ENCODE measurements at regions not wholly inside any gene's neighbourhood (a gene's known extent, or its start where the extent isn't known, plus 50 kb on each side); places are given as distances from the start of the nearest gene placed in this dataset.
"Not testable (repeated sequence)": the region's sequence is repeated elsewhere in the genome, so short reads cannot be mapped to it uniquely, and the experiment has no call there.

DNA sequence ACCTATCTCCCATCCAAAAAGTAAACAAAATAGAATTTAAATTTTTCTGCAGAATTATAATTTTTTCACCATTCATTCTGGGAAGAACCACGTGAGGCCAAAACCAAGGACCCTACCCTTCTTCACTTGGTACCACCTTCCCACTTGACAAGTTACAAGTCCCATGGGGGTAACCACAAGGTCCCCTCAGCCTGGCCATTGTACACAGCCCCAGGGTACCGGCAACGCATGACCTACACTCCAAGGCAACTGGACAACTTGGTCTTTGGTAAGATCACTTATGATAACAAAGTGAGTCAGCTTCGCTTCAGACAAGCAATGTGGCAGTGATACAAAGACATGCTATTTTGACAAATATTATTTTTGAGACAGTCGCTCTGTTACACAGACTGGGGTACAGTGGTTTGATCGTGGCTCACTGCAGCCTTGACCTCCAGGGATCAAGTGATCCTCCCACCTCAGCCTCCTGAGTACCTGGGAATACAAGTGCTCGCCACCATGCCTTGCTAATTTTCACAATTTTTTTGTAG is 70.5 kb upstream of the PDPR start:
- TF ChIP-seq, protein P1, sequence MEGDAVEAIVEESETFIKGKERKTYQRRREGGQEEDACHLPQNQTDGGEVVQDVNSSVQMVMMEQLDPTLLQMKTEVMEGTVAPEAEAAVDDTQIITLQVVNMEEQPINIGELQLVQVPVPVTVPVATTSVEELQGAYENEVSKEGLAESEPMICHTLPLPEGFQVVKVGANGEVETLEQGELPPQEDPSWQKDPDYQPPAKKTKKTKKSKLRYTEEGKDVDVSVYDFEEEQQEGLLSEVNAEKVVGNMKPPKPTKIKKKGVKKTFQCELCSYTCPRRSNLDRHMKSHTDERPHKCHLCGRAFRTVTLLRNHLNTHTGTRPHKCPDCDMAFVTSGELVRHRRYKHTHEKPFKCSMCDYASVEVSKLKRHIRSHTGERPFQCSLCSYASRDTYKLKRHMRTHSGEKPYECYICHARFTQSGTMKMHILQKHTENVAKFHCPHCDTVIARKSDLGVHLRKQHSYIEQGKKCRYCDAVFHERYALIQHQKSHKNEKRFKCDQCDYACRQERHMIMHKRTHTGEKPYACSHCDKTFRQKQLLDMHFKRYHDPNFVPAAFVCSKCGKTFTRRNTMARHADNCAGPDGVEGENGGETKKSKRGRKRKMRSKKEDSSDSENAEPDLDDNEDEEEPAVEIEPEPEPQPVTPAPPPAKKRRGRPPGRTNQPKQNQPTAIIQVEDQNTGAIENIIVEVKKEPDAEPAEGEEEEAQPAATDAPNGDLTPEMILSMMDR (IDR thresholded peaks at IDR 0.05; ENCODE audit: insufficient read depth, low read length) = not testable (repeated sequence)
- TF ChIP-seq GABPA (IDR thresholded peaks at IDR 0.05; ENCODE audit: low read depth); REST (IDR thresholded peaks at IDR 0.05; ENCODE audit: insufficient replicate concordance, low read depth): not testable (repeated sequence)

Data from HL-60 (cell line).